Stimulated activated naive CD8-positive, alpha-beta T cell treated with anti-CD3 and anti-CD28 coated beads, Interleukin-15, Interleukin-2, amounts not matched to agents 100 ng/mL and 50 ng/mL, for 24 hours (primary cell): ENCODE measurements at regions not wholly inside any gene's neighbourhood (a gene's known extent, or its start where the extent isn't known, plus 50 kb on each side); places are given as distances from the start of the nearest gene placed in this dataset.

ENCODE experiments used
- H3K27ac Mint-ChIP-seq: one replicate; pipeline ENCODE4 v1.8.0; 2021; ENCODE audit warnings: mild to moderate bottlenecking, mixed read lengths
- H3K27me3 Mint-ChIP-seq: one replicate; pipeline ENCODE4 v1.8.0; 2021; ENCODE audit warnings: mixed read lengths
- H3K36me3 Mint-ChIP-seq: one replicate; pipeline ENCODE4 v1.8.0; 2021; ENCODE audit warnings: low read depth, mixed read lengths
- H3K4me1 Mint-ChIP-seq: one replicate; pipeline ENCODE4 v1.8.0; 2021; ENCODE audit warnings: low read depth, mixed read lengths
- H3K4me3 Mint-ChIP-seq: one replicate; pipeline ENCODE4 v1.8.0; 2021; ENCODE audit warnings: mild to moderate bottlenecking, mixed read lengths
- H3K9me3 Mint-ChIP-seq: one replicate; pipeline ENCODE4 v1.8.0; 2021; ENCODE audit warnings: mixed read lengths

GRCh38 chr14:95466506-95466905 is 49.9 kb downstream of the SYNE3 start:
- H3K27ac Mint-ChIP-seq, result no peak overlapping the region
- no peak overlapping the region for H3K4me3 Mint-ChIP-seq
- H3K36me3 Mint-ChIP-seq, result peaks cover 40% of the 10 kb centered on the region
- peaks cover 62% of the 10 kb centered on the region for H3K4me1 Mint-ChIP-seq
- no peaks in the 10 kb centered on the region for H3K27me3 Mint-ChIP-seq
- no peaks in the 10 kb centered on the region for H3K9me3 Mint-ChIP-seq

GRCh38 chr14:95465936-95466335 is 50.5 kb downstream of the SYNE3 start:
- no peak overlapping the region for H3K4me3 Mint-ChIP-seq
- no peaks in the 10 kb centered on the region for H3K9me3 Mint-ChIP-seq
- H3K36me3 Mint-ChIP-seq, result peaks cover 41% of the 10 kb centered on the region
- peak overlapping the region; percentile 62 for H3K27ac Mint-ChIP-seq
- peaks cover 63% of the 10 kb centered on the region for H3K4me1 Mint-ChIP-seq
- H3K27me3 Mint-ChIP-seq, result no peaks in the 10 kb centered on the region

DNA sequence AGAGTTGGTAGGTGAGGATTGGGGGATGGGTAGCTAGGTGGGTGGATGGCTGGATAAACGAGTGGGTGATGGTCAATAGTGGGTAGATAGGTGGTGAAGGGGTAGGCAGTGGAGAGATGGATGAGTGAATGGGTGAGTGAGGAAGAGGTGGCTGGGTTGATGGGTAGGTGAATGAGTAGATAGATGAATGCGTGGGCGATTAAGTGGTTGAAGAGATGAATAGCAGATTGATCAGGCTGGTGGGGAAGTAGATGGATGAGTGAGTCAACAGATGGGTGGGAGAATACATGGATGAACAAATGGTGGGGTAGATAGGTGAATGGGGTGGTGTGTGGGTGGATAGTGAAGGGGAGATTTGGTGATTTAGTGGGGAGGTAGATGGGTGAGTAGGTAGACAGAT is 51.1 kb downstream of the SYNE3 start:
- H3K9me3 Mint-ChIP-seq, result no peaks in the 10 kb centered on the region
- H3K4me3 Mint-ChIP-seq, result no peak overlapping the region
- H3K27ac Mint-ChIP-seq, result peak overlapping the region; percentile 62
- no peaks in the 10 kb centered on the region for H3K27me3 Mint-ChIP-seq
- H3K36me3 Mint-ChIP-seq, result peaks cover 46% of the 10 kb centered on the region
- H3K4me1 Mint-ChIP-seq, result peaks cover 63% of the 10 kb centered on the region

DNA sequence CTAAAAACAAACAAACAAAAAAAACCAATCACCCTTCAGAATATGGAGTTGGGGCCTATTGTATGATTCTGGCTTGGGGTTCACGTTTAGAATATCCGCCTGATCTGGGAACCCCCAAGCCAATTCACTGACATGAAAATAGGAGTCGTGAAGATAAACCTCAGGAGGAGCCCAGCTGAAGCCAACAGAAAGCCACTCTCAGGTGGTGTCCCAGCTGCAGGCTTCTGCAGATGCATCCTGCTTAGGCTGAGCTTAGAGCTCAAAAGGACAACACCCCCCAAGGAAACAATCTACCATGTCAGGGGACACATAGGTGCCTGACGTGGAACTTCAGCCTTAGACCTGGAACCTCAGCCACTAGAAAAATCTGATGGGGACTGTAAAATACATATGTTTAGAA is 51.9 kb downstream of the SYNE3 start:
- no peak overlapping the region for H3K4me3 Mint-ChIP-seq
- peaks cover 58% of the 10 kb centered on the region for H3K4me1 Mint-ChIP-seq
- H3K9me3 Mint-ChIP-seq, result no peaks in the 10 kb centered on the region
- H3K36me3 Mint-ChIP-seq, result peaks cover 45% of the 10 kb centered on the region
- no peaks in the 10 kb centered on the region for H3K27me3 Mint-ChIP-seq
- H3K27ac Mint-ChIP-seq, result peak overlapping the region; percentile 62

DNA sequence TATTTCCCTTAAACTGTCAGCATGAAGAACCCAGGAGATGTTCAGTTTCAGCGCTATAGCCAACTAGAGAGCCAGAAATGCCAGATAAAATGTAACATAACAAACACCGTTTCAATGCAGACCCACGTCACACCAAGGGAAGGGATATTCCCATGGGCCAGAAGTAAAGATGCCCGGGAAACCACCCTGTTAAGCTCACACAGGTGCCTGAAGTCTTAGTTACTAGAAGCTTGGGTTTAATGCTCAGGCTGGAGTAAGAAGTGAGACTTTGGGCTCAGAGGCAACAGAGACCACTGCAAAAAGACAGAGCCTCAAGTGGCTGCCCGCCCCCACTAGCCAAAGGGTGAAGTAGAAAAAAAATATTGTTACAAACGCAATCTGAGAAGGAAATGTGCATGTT is 52.3 kb downstream of the SYNE3 start:
- peaks cover 58% of the 10 kb centered on the region for H3K4me1 Mint-ChIP-seq
- H3K27ac Mint-ChIP-seq, result peak overlapping the region; percentile 62
- peaks cover 46% of the 10 kb centered on the region for H3K36me3 Mint-ChIP-seq
- H3K4me3 Mint-ChIP-seq, result no peak overlapping the region
- H3K27me3 Mint-ChIP-seq, result no peaks in the 10 kb centered on the region
- no peaks in the 10 kb centered on the region for H3K9me3 Mint-ChIP-seq

DNA sequence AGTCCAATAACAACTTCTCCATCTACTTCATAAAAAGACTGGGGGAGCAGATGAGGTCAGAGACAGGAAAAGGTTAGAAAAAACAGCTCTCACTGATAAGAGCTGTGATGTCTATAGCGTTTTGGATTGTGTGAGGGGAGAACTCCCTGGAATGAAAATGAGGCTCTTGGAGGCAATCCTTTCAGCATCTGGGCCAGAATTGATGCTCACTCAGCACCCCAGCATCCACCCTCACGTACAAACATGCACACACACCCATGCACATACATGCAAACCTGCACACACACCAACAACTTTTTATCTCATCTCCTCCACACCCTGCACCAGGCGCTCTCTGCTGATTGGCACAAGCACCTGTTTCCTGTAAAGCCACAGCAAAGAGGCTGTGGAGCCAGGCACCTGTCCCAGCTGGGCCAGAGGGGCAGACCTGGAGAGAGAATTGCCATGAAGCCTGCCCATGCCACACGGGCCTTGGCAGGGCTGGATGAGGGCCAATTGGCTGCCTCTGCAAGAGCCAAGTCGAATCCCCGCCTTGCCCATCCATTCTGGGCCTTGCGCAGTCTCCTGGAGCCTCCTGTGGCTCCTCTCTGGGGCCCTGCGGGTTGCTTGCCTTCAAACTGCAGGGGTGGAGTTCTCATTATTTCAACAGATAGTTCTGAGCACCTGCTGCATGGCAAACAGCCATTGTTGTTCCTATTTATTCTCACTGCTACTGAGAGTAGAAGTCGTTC is 53.1 kb downstream of the SYNE3 start:
- peaks cover 58% of the 10 kb centered on the region for H3K4me1 Mint-ChIP-seq

GRCh38 chr14:95462491-95462890 is 54.0 kb downstream of the SYNE3 start:
- no peaks in the 10 kb centered on the region for H3K9me3 Mint-ChIP-seq
- peaks cover 58% of the 10 kb centered on the region for H3K4me1 Mint-ChIP-seq
- no peak overlapping the region for H3K4me3 Mint-ChIP-seq
- no peaks in the 10 kb centered on the region for H3K27me3 Mint-ChIP-seq
- no peak overlapping the region for H3K27ac Mint-ChIP-seq
- H3K36me3 Mint-ChIP-seq, result peaks cover 46% of the 10 kb centered on the region

More for the DNA sequence above, 53.1 kb downstream of the SYNE3 start:
- H3K9me3 Mint-ChIP-seq, result no peaks in the 10 kb centered on the region
- peaks cover 46% of the 10 kb centered on the region for H3K36me3 Mint-ChIP-seq
- peak overlapping the region; percentile 62 for H3K27ac Mint-ChIP-seq
- no peaks in the 10 kb centered on the region for H3K27me3 Mint-ChIP-seq
- H3K4me3 Mint-ChIP-seq, result no peak overlapping the region

GRCh38 chr14:95460647-95461478 is 55.6 kb downstream of the SYNE3 start:
- peaks cover 44% of the 10 kb centered on the region for H3K36me3 Mint-ChIP-seq
- H3K27ac Mint-ChIP-seq, result no peak overlapping the region
- H3K9me3 Mint-ChIP-seq, result no peaks in the 10 kb centered on the region
- no peak overlapping the region for H3K4me3 Mint-ChIP-seq
- peaks cover 45% of the 10 kb centered on the region for H3K4me1 Mint-ChIP-seq
- H3K27me3 Mint-ChIP-seq, result no peaks in the 10 kb centered on the region

DNA sequence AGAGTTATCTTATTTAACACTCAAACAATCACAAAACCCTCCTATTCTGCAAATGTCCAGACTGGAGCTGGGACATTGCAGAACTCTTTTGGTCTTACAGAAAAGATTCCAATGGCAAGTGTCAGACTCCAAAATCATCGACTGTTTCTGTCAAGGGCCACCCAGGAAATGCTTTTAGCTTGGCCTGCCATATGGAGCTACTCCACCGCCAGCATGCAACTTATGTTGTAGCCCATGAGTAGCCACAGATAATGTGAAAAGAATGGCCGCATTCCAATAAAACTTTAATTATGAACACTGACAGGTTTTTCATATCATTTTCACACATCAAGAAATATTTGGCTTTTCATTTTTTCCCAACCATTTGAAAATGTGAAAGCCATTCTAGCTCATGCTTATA is 57.5 kb downstream of the SYNE3 start:
- Mint-ChIP-seq H3K36me3 (peaks cover 41% of the 10 kb centered on the region), H3K27ac (no peak overlapping the region), H3K9me3 (no peaks in the 10 kb centered on the region), H3K4me1 (peaks cover 25% of the 10 kb centered on the region), H3K4me3 (no peak overlapping the region), H3K27me3 (no peaks in the 10 kb centered on the region)

DNA sequence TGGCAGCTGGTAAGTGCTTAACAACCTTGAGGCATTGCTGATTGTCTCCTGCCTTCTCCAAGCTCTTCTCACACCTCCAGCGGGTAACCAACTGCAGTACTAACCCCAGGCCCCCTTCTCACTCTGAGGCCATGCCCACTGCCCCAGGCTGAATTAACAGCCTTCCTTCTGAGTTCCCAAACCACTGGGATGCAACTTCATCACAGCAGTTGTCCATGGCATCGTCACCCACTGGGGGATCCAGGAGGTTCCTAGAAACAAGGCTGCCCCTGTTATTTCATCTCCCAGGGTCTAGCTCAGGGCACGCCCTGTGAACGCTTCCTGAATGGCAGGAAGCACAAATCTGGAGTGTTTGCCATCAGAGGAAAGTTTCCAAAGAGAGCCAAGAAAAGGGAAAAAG is 58.0 kb downstream of the SYNE3 start:
- no peak overlapping the region for H3K27ac Mint-ChIP-seq

GRCh38 chr14:95456281-95456680 is 60.2 kb downstream of the SYNE3 start:
- Mint-ChIP-seq H3K9me3 (no peaks in the 10 kb centered on the region), H3K36me3 (peaks cover 45% of the 10 kb centered on the region), H3K27ac (no peak overlapping the region), H3K4me3 (no peak overlapping the region), H3K27me3 (no peaks in the 10 kb centered on the region), H3K4me1 (no peaks in the 10 kb centered on the region)

More for the DNA sequence above, 58.0 kb downstream of the SYNE3 start:
- Mint-ChIP-seq H3K36me3 (peaks cover 42% of the 10 kb centered on the region), H3K9me3 (no peaks in the 10 kb centered on the region), H3K4me1 (peaks cover 21% of the 10 kb centered on the region), H3K4me3 (no peak overlapping the region), H3K27me3 (no peaks in the 10 kb centered on the region)

- Mint-ChIP-seq H3K27me3 (no peaks in the 10 kb centered on the region), H3K9me3 (no peaks in the 10 kb centered on the region), H3K4me1 (no peaks in the 10 kb centered on the region), H3K27ac (no peak overlapping the region), H3K4me3 (no peak overlapping the region), H3K36me3 (peaks cover 43% of the 10 kb centered on the region)
Measured at GRCh38 chr14:95455246-95455645, 61.2 kb downstream of the SYNE3 start.

DNA sequence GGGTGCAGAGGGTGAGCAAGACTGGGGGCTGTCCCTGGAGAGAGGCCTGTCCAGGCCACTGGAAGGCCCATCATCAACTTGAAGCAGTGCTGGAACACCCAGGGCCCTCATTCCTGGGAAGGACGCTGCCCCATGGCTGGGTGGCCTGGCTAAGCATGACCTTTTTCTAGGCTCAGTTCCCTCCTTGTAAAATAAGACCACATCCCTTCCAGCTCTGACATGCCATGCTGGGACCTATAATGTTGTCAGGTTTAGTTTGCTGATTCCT is 62.8 kb downstream of the SYNE3 start:
- Mint-ChIP-seq H3K4me1 (no peaks in the 10 kb centered on the region), H3K27ac (no peak overlapping the region), H3K4me3 (no peak overlapping the region), H3K9me3 (no peaks in the 10 kb centered on the region), H3K36me3 (peaks cover 44% of the 10 kb centered on the region), H3K27me3 (no peaks in the 10 kb centered on the region)

DNA sequence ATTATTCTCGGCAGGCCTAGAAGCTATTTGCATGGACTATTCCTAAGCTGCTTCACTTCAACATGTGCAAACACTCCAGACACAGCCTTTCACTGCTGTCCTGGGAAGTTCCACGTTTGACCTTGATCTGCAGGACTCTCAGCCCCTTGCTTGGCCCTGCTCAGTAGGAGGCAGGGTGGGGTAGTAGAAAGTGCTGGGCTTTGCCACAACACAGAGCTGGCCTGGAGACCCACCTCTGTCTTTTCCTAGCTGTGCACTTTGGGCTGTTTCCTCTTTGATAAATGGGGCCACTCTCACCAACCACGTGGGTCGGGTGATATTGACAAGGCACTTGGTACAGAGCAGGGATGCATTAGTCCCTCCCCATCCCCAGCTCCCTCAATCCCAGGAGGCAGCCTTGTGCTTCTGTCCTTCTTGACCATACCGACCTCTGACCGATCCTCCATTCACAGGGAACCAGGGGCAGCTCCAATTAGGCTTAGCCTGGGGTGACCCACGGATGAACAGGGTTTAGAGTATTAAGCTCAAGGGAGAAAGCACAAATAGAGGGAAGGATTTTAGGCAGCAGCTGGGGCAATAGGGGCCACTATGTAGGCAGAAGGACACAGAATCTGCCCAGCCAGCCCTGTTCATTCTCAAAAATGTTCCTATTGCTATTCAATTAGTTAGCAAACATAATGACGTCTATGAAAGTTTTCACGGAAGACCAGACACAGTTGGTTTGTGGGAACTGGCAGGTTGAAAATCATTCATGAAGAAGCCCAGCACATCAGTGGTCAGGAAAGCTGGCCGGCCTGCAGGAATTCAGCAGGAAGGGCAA is 63.3 kb downstream of the SYNE3 start:
- Mint-ChIP-seq H3K27me3 (no peaks in the 10 kb centered on the region), H3K36me3 (peaks cover 44% of the 10 kb centered on the region), H3K4me1 (no peaks in the 10 kb centered on the region), H3K9me3 (no peaks in the 10 kb centered on the region), H3K27ac (no peak overlapping the region), H3K4me3 (no peak overlapping the region)
